Prostate gland (tissue), 2 donors: ENCODE measurements at regions not wholly inside any gene's neighbourhood (a gene's known extent, or its start where the extent isn't known, plus 50 kb on each side); places are given as distances from the start of the nearest gene placed in this dataset.

Experiments
- DNase-seq: peaks from one replicate; pipeline ENCODE4 v3.0.0-alpha.2; 2019; ENCODE audit warnings: low spot score
- H3K27ac ChIP-seq, 2 donors: fragments of 200-600 bp; sonication (generic); 2 replicates each; pipeline ENCODE4 v1.5.1; 2017 to 2019
- H3K27me3 ChIP-seq: fragments of 200-600 bp; sonication (generic); replicated peaks from 2 replicates; pipeline ENCODE4 v1.5.1; 2019; ENCODE audit not compliant: insufficient read depth
- H3K36me3 ChIP-seq, 2 donors: fragments of 200-600 bp; sonication (generic); 1 replicate in 1 of 2; 2 replicates in 1 of 2; pipeline versions ENCODE4 v1.5.1 to v1.8.1; 2017 to 2019
- H3K4me1 ChIP-seq: fragments of 200-600 bp; sonication (generic); replicated peaks from 2 replicates; pipeline ENCODE4 v1.5.1; 2019
- H3K4me3 ChIP-seq, 2 donors: fragments of 200-600 bp; sonication (generic); 2 replicates each; pipeline ENCODE4 v1.5.1; 2017 to 2019
- H3K9me3 ChIP-seq: fragments of 200-600 bp; sonication (generic); 2 replicates; pipeline ENCODE4 v1.5.1; 2017
- CTCF ChIP-seq, 4 experiments: fragments of 200-600 bp in 2 of 4; fragments of 450-650 bp in 2 of 4; sonication (generic) in 2 of 4; IDR thresholded peaks; 1 replicate in 3 of 4; 2 replicates in 1 of 4; pipeline ENCODE4 v1.5.1; 2016 to 2019; ENCODE audit warnings: antibody characterized with exemption in 4 of 4, mild to moderate bottlenecking in 2 of 4, moderate library complexity in 2 of 4
- POLR2A ChIP-seq: fragments of 450-650 bp; IDR thresholded peaks from one replicate; pipeline ENCODE4 v1.6.1; 2016; ENCODE audit warnings: antibody characterized with exemption, mild to moderate bottlenecking
- POLR2AphosphoS5 ChIP-seq: sonication (generic); formaldehyde crosslinking; IDR thresholded peaks from one replicate; pipeline ENCODE4 v1.6.1; 2017; ENCODE audit warnings: antibody characterized with exemption
- whole genome bisulfite sequencing: methylation state at CpG from one replicate; pipeline ENCODE4 v1.1.5; 2018; 5-methylcytosine and 5-hydroxymethylcytosine counted together
- intact Hi-C: fragments of 100-400 bp; cut with DNase I; formaldehyde crosslinking; loops from one replicate; pipeline ENCODE4 v1.14.2; 2022

- Histone ChIP-seq H3K4me1 (no peaks in the 10 kb centered on the region), H3K9me3 (no peaks in the 10 kb centered on the region), H3K27me3 (no peaks in the 10 kb centered on the region), H3K36me3 (no peaks in the 10 kb centered on the region), H3K4me3 (no peak overlapping the region), H3K27ac (no peak overlapping the region)
- no peak for TF ChIP-seq CTCF (IDR thresholded peaks at IDR 0.05)
- TF ChIP-seq POLR2A = no peak
- TF ChIP-seq POLR2AphosphoS5 = no peak
- 57% methylated on average over 5 of the region's 5 CpGs for WGBS
- DNase-seq = no peak
- intact Hi-C loops = no loop called here
These were observed 83.3 kb downstream of the CLDN34 start for GRCh38 chrX:10050481-10050880.

GRCh38 chrX:10051866-10052480 is 84.8 kb downstream of the CLDN34 start:
- H3K9me3 ChIP-seq = no peaks in the 10 kb centered on the region
- no peak for TF ChIP-seq CTCF (IDR thresholded peaks at IDR 0.05)
- peak; percentile 47 for TF ChIP-seq POLR2AphosphoS5
- TF ChIP-seq POLR2A = no peak
- H3K27me3 ChIP-seq = no peaks in the 10 kb centered on the region
- peak; percentile 48 for DNase-seq
- no peaks in the 10 kb centered on the region for H3K4me1 ChIP-seq
- intact Hi-C loops = no loop called here
- no peak overlapping the region for H3K4me3 ChIP-seq
- peak overlapping the region; percentile 14 to 27 for H3K27ac ChIP-seq
- H3K36me3 ChIP-seq = no peaks in the 10 kb centered on the region
- 23% methylated on average over 5 of the region's 5 CpGs for WGBS

- Histone ChIP-seq H3K36me3 (no peaks in the 10 kb centered on the region), H3K27me3 (no peaks in the 10 kb centered on the region), H3K27ac (peak overlapping the region; percentile 8 to 27), H3K4me1 (no peaks in the 10 kb centered on the region), H3K9me3 (no peaks in the 10 kb centered on the region), H3K4me3 (no peak overlapping the region)
- intact Hi-C loops = no loop called here
- no peak for DNase-seq
- TF ChIP-seq POLR2AphosphoS5 (no peak), CTCF (IDR thresholded peaks at IDR 0.05) (no peak), POLR2A (no peak)
- WGBS = 80% methylated on average over 4 of the region's 5 CpGs
These were observed 85.9 kb downstream of the CLDN34 start for GRCh38 chrX:10052906-10053625.

- no peaks in the 10 kb centered on the region for H3K9me3 ChIP-seq
- no peak for DNase-seq
- intact Hi-C loops = no loop called here
- 49% methylated on average over 8 of the region's 8 CpGs for WGBS
- H3K36me3 ChIP-seq = no peaks in the 10 kb centered on the region
- H3K4me3 ChIP-seq = no peak overlapping the region
- H3K4me1 ChIP-seq = no peaks in the 10 kb centered on the region
- peak overlapping the region in 1 of 2 donors; percentile 22 for H3K27ac ChIP-seq
- no peak for TF ChIP-seq POLR2AphosphoS5
- no peak for TF ChIP-seq CTCF (IDR thresholded peaks at IDR 0.05)
- no peak for TF ChIP-seq POLR2A
- H3K27me3 ChIP-seq = no peaks in the 10 kb centered on the region
These were observed 87.2 kb downstream of the CLDN34 start for GRCh38 chrX:10054396-10054795.

- H3K27ac ChIP-seq = no peak overlapping the region
- H3K4me3 ChIP-seq = no peak overlapping the region
- TF ChIP-seq POLR2AphosphoS5 (no peak), CTCF (IDR thresholded peaks at IDR 0.05) (no peak), POLR2A (no peak)
- H3K4me1 ChIP-seq = no peaks in the 10 kb centered on the region
- H3K36me3 ChIP-seq = no peaks in the 10 kb centered on the region
- H3K27me3 ChIP-seq = no peaks in the 10 kb centered on the region
- intact Hi-C loops = no loop called here
- DNase-seq = no peak
- 98% methylated on average over 8 of the region's 8 CpGs for WGBS
- H3K9me3 ChIP-seq = no peaks in the 10 kb centered on the region
These were observed 88.3 kb downstream of the CLDN34 start for GRCh38 chrX:10055430-10055829.
